ENCODE measurements at regions not wholly inside any gene's neighbourhood (a gene's known extent, or its start where the extent isn't known, plus 50 kb on each side); places are given as distances from the start of the nearest gene placed in this dataset.

- in situ Hi-C loops (cut with HindIII; ENCODE audit: low sequenced_read_pairs), result no loop called here
- TF ChIP-seq CTCF (IDR thresholded peaks at IDR 0.05; ENCODE audit: low read depth, low read length, missing control alignments), result no peak
- no peak overlapping the region for H3K4me3 ChIP-seq (ENCODE audit: low read depth, low read length)
- no peak for DNase-seq (ENCODE audit: low read depth)
These were observed 621.9 kb downstream of the DTWD2 start for GRCh38 chr5:118366429-118366828.

- in situ Hi-C loops (cut with HindIII; ENCODE audit: low sequenced_read_pairs), result no loop called here
- no peak for TF ChIP-seq CTCF (IDR thresholded peaks at IDR 0.05; ENCODE audit: low read depth, low read length, missing control alignments)
- DNase-seq (ENCODE audit: low read depth), result no peak
- H3K4me3 ChIP-seq (ENCODE audit: low read depth, low read length), result no peak overlapping the region
These were observed 622.6 kb downstream of the DTWD2 start for GRCh38 chr5:118365718-118366117.

- in situ Hi-C loops (cut with HindIII; ENCODE audit: low sequenced_read_pairs), result no loop called here
- no peak overlapping the region for H3K4me3 ChIP-seq (ENCODE audit: low read depth, low read length)
- DNase-seq (ENCODE audit: low read depth), result no peak
- no peak for TF ChIP-seq CTCF (IDR thresholded peaks at IDR 0.05; ENCODE audit: low read depth, low read length, missing control alignments)
These were observed 633.5 kb downstream of the DTWD2 start for GRCh38 chr5:118354797-118355196.

GRCh38 chr5:118353970-118354369, 634.4 kb downstream of the DTWD2 start:
- no peak overlapping the region for H3K4me3 ChIP-seq (ENCODE audit: low read depth, low read length)
- TF ChIP-seq CTCF (IDR thresholded peaks at IDR 0.05; ENCODE audit: low read depth, low read length, missing control alignments), result no peak
- in situ Hi-C loops (cut with HindIII; ENCODE audit: low sequenced_read_pairs), result no loop called here
- DNase-seq (ENCODE audit: low read depth), result no peak

- in situ Hi-C loops (cut with HindIII; ENCODE audit: low sequenced_read_pairs), result no loop called here
- no peak overlapping the region for H3K4me3 ChIP-seq (ENCODE audit: low read depth, low read length)
- TF ChIP-seq CTCF (IDR thresholded peaks at IDR 0.05; ENCODE audit: low read depth, low read length, missing control alignments), result no peak
- DNase-seq (ENCODE audit: low read depth), result no peak
These were observed 651.9 kb downstream of the DTWD2 start for GRCh38 chr5:118336468-118336867.

GRCh38 chr5:118327389-118327788, 661.0 kb downstream of the DTWD2 start:
- H3K4me3 ChIP-seq (ENCODE audit: low read depth, low read length), result no peak overlapping the region
- in situ Hi-C loops (cut with HindIII; ENCODE audit: low sequenced_read_pairs), result no loop called here
- DNase-seq (ENCODE audit: low read depth), result no peak
- TF ChIP-seq CTCF (IDR thresholded peaks at IDR 0.05; ENCODE audit: low read depth, low read length, missing control alignments), result no peak
